ENCODE measurements at regions not wholly inside any gene's neighbourhood (a gene's known extent, or its start where the extent isn't known, plus 50 kb on each side); places are given as distances from the start of the nearest gene placed in this dataset.

DNA sequence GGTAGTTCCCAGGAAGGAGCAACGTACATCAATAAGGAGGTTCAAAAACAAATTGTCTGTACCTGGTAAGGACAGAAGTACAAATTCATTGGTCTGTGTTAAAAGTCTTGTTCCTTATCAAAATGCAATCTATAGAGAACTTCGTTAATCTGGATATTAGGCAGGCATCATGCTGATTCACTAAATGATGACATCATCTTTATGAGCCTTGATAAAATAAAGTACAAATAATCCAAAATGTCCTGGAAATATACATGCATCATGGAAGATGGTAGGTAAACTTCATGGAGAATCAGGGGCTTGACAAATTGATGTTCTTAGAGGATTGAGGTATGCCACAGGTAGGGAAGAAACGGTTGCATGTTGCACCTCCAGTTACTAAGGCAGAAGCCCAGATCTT lies 433.9 kb downstream of the TRIML1 start:
- TF ChIP-seq POLR2AphosphoS5 (IDR thresholded peaks at IDR 0.05; ENCODE audit: insufficient read depth in 1 of 2, low read depth in 1 of 2) = no peak
- TF ChIP-seq, protein P1, sequence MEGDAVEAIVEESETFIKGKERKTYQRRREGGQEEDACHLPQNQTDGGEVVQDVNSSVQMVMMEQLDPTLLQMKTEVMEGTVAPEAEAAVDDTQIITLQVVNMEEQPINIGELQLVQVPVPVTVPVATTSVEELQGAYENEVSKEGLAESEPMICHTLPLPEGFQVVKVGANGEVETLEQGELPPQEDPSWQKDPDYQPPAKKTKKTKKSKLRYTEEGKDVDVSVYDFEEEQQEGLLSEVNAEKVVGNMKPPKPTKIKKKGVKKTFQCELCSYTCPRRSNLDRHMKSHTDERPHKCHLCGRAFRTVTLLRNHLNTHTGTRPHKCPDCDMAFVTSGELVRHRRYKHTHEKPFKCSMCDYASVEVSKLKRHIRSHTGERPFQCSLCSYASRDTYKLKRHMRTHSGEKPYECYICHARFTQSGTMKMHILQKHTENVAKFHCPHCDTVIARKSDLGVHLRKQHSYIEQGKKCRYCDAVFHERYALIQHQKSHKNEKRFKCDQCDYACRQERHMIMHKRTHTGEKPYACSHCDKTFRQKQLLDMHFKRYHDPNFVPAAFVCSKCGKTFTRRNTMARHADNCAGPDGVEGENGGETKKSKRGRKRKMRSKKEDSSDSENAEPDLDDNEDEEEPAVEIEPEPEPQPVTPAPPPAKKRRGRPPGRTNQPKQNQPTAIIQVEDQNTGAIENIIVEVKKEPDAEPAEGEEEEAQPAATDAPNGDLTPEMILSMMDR (IDR thresholded peaks at IDR 0.05) = no peak
